Esophagus squamous epithelium (tissue), 4 donors: ENCODE measurements at regions not wholly inside any gene's neighbourhood (a gene's known extent, or its start where the extent isn't known, plus 50 kb on each side); places are given as distances from the start of the nearest gene placed in this dataset.

Experiments used
- POLR2A ChIP-seq, 4 donors: fragments of 450-650 bp; IDR thresholded peaks; one replicate each; pipeline ENCODE4 v1.6.1; 2017; ENCODE audit warnings: antibody characterized with exemption in 4 of 4, mild to moderate bottlenecking in 4 of 4, moderate library complexity in 3 of 4
- TF ChIP-seq, protein P1 (sequence below), 6 experiments: fragments of 450-650 bp in 4 of 6; fragments of 200-600 bp in 2 of 6; sonication (generic) in 2 of 6; IDR thresholded peaks; one replicate each; pipeline ENCODE4 v1.5.1; 2016 to 2019; ENCODE audit warnings: antibody characterized with exemption in 6 of 6, mild to moderate bottlenecking in 4 of 6, moderate library complexity in 4 of 6

DNA sequence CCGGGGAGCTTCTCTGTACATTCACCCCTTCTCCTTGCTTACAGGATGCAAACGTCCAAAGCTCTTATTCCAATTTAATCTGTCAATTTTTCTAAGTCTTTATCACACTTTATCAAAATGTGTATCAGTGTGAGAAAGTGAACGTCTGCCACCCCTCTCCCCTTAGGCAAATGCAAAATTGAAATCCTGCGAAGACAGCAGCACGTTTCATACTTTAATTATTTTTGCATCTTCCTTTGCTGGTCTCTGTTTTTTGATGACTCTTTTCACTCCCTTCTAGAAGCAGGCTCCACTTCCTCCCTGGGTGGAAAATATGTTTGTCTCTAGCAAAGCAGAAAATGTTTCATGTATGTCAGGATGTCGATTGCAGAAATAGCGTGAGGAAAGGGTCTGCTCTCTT, 576.5 kb upstream of the BRINP1 start:
- TF ChIP-seq, protein P1, sequence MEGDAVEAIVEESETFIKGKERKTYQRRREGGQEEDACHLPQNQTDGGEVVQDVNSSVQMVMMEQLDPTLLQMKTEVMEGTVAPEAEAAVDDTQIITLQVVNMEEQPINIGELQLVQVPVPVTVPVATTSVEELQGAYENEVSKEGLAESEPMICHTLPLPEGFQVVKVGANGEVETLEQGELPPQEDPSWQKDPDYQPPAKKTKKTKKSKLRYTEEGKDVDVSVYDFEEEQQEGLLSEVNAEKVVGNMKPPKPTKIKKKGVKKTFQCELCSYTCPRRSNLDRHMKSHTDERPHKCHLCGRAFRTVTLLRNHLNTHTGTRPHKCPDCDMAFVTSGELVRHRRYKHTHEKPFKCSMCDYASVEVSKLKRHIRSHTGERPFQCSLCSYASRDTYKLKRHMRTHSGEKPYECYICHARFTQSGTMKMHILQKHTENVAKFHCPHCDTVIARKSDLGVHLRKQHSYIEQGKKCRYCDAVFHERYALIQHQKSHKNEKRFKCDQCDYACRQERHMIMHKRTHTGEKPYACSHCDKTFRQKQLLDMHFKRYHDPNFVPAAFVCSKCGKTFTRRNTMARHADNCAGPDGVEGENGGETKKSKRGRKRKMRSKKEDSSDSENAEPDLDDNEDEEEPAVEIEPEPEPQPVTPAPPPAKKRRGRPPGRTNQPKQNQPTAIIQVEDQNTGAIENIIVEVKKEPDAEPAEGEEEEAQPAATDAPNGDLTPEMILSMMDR (IDR thresholded peaks at IDR 0.05), result no peak
- TF ChIP-seq POLR2A (IDR thresholded peaks at IDR 0.05), result no peak
